ENCODE measurements at regions not wholly inside any gene's neighbourhood (a gene's known extent, or its start where the extent isn't known, plus 50 kb on each side); places are given as distances from the start of the nearest gene placed in this dataset.

- Histone ChIP-seq H3K27me3 (no peaks in the 10 kb centered on the region), H3K27ac (no peak overlapping the region), H3K4me1 (no peaks in the 10 kb centered on the region), H3K9me3 (peaks cover 0 to 7% (median 0%) of the 10 kb centered on the region in 4 donors), H3K4me3 (no peak overlapping the region), H3K36me3 (no peaks in the 10 kb centered on the region)
- no peak for TF ChIP-seq POLR2A (IDR thresholded peaks at IDR 0.05)
- no peak for ATAC-seq (ENCODE audit: low FRiP score in 2 of 2)
- 77 to 78% methylated on average over 18 of the region's 18 CpGs for WGBS, 2 donors
- DNase-seq: no peak
Measured at GRCh38 chrX:477441-478012, 90.8 kb upstream of the PPP2R3B start.

- Histone ChIP-seq H3K27ac (no peak overlapping the region), H3K27me3 (no peaks in the 10 kb centered on the region), H3K9me3 (peaks cover 0 to 4% (median 0%) of the 10 kb centered on the region in 4 donors), H3K36me3 (no peaks in the 10 kb centered on the region), H3K4me3 (no peak overlapping the region), H3K4me1 (no peaks in the 10 kb centered on the region)
- ATAC-seq (ENCODE audit: low FRiP score in 2 of 2) (no peak), DNase-seq (no peak)
- TF ChIP-seq EP300 (IDR thresholded peaks at IDR 0.05): no peak
- TF ChIP-seq POLR2A (IDR thresholded peaks at IDR 0.05): no peak
- TF ChIP-seq POLR2AphosphoS5 (IDR thresholded peaks at IDR 0.05): no peak
- no peak for TF ChIP-seq CTCF (IDR thresholded peaks at IDR 0.05)
- WGBS, 2 donors: 89 to 93% methylated on average over 20 of the region's 20 CpGs
Measured at GRCh38 chrX:479273-479981, 92.7 kb upstream of the PPP2R3B start.

GRCh38 chrX:480861-481417, 94.2 kb upstream of the PPP2R3B start:
- no peak for ATAC-seq (ENCODE audit: low FRiP score in 2 of 2)
- no peak for DNase-seq
- H3K9me3 ChIP-seq: peaks cover 0 to under 1% (median 0%) of the 10 kb centered on the region in 4 donors
- H3K36me3 ChIP-seq: no peaks in the 10 kb centered on the region
- TF ChIP-seq CTCF (IDR thresholded peaks at IDR 0.05) (no peak), POLR2AphosphoS5 (IDR thresholded peaks at IDR 0.05) (no peak), EP300 (IDR thresholded peaks at IDR 0.05) (no peak), POLR2A (IDR thresholded peaks at IDR 0.05) (no peak)
- 90 to 95% methylated on average over 7 of the region's 7 CpGs for WGBS, 2 donors
- no peak overlapping the region for H3K27ac ChIP-seq
- no peaks in the 10 kb centered on the region for H3K27me3 ChIP-seq
- H3K4me1 ChIP-seq: no peaks in the 10 kb centered on the region
- no peak overlapping the region for H3K4me3 ChIP-seq

GRCh38 chrX:482192-482701, 95.5 kb upstream of the PPP2R3B start:
- no peak for ATAC-seq (ENCODE audit: low FRiP score in 2 of 2)
- H3K27me3 ChIP-seq: no peaks in the 10 kb centered on the region
- no peaks in the 10 kb centered on the region for H3K4me1 ChIP-seq
- no peak for TF ChIP-seq CTCF (IDR thresholded peaks at IDR 0.05)
- no peak for TF ChIP-seq EP300 (IDR thresholded peaks at IDR 0.05)
- no peak for TF ChIP-seq POLR2A (IDR thresholded peaks at IDR 0.05)
- H3K27ac ChIP-seq: no peak overlapping the region
- peaks cover 0 to 4% (median 0%) of the 10 kb centered on the region in 4 donors for H3K9me3 ChIP-seq
- no peak overlapping the region for H3K4me3 ChIP-seq
- WGBS, 2 donors: 46 to 50% methylated on average over 13 of the region's 13 CpGs
- DNase-seq: no peak
- no peaks in the 10 kb centered on the region for H3K36me3 ChIP-seq

GRCh38 chrX:482702-483203, 96.0 kb upstream of the PPP2R3B start:
- H3K4me1 ChIP-seq: no peaks in the 10 kb centered on the region
- TF ChIP-seq POLR2A (IDR thresholded peaks at IDR 0.05) (no peak), POLR2AphosphoS5 (IDR thresholded peaks at IDR 0.05) (no peak), EP300 (IDR thresholded peaks at IDR 0.05) (no peak), CTCF (IDR thresholded peaks at IDR 0.05) (no peak)
- DNase-seq (no peak), ATAC-seq (ENCODE audit: low FRiP score in 2 of 2) (no peak)
- no peaks in the 10 kb centered on the region for H3K27me3 ChIP-seq
- H3K27ac ChIP-seq: no peak overlapping the region
- H3K9me3 ChIP-seq: peaks cover 0 to 4% (median 0%) of the 10 kb centered on the region in 4 donors
- no peaks in the 10 kb centered on the region for H3K36me3 ChIP-seq
- 49 to 64% methylated on average over 23 of the region's 23 CpGs for WGBS, 2 donors
- no peak overlapping the region for H3K4me3 ChIP-seq

Measured in upper lobe of left lung (tissue), 6 donors.